ENCODE measurements at regions not wholly inside any gene's neighbourhood (a gene's known extent, or its start where the extent isn't known, plus 50 kb on each side); places are given as distances from the start of the nearest gene placed in this dataset.

DNA sequence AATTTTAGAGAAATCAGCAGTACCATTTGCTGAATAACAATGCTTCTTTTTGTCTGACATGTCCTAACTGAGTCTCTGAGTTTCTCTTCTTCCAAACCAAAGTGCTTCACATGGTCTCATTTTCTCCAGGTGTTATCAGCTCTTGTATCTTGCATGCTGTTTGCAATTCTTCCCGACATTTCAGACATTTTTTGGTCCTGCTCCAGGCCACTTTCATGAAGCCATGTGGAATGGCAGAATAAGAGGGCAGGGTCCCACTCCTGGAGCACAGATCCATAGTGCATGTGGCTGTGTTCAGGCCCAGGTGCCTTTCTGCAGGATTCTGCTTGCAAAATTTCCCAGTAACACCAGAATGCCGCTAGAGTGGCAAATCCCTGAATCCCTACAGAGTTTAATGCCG lies 916.2 kb downstream of the NXPH1 start:
- TF ChIP-seq TAF1 (IDR thresholded peaks at IDR 0.05; ENCODE audit: low read depth) (no peak), FOXM1 (IDR thresholded peaks at IDR 0.05; ENCODE audit: borderline replicate concordance, low read depth) (no peak), CREB1 (IDR thresholded peaks at IDR 0.05; ENCODE audit: low read depth) (no peak), CEBPB (IDR thresholded peaks at IDR 0.05) (no peak), NFIC (IDR thresholded peaks at IDR 0.05) (no peak), ZBTB7A (IDR thresholded peaks at IDR 0.05; ENCODE audit: low read depth) (no peak), RAD21 (IDR thresholded peaks at IDR 0.05; ENCODE audit: low read depth) (no peak), YY1 (IDR thresholded peaks at IDR 0.05; ENCODE audit: low read depth) (no peak), EGR1 (IDR thresholded peaks at IDR 0.05) (no peak), TEAD4 (IDR thresholded peaks at IDR 0.05) (no peak), EP300 (IDR thresholded peaks at IDR 0.05; ENCODE audit: borderline replicate concordance) (no peak)
- TF ChIP-seq, protein P1, sequence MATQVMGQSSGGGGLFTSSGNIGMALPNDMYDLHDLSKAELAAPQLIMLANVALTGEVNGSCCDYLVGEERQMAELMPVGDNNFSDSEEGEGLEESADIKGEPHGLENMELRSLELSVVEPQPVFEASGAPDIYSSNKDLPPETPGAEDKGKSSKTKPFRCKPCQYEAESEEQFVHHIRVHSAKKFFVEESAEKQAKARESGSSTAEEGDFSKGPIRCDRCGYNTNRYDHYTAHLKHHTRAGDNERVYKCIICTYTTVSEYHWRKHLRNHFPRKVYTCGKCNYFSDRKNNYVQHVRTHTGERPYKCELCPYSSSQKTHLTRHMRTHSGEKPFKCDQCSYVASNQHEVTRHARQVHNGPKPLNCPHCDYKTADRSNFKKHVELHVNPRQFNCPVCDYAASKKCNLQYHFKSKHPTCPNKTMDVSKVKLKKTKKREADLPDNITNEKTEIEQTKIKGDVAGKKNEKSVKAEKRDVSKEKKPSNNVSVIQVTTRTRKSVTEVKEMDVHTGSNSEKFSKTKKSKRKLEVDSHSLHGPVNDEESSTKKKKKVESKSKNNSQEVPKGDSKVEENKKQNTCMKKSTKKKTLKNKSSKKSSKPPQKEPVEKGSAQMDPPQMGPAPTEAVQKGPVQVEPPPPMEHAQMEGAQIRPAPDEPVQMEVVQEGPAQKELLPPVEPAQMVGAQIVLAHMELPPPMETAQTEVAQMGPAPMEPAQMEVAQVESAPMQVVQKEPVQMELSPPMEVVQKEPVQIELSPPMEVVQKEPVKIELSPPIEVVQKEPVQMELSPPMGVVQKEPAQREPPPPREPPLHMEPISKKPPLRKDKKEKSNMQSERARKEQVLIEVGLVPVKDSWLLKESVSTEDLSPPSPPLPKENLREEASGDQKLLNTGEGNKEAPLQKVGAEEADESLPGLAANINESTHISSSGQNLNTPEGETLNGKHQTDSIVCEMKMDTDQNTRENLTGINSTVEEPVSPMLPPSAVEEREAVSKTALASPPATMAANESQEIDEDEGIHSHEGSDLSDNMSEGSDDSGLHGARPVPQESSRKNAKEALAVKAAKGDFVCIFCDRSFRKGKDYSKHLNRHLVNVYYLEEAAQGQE (IDR thresholded peaks at IDR 0.05; ENCODE audit: low read depth): no peak
- TF ChIP-seq, protein P2, sequence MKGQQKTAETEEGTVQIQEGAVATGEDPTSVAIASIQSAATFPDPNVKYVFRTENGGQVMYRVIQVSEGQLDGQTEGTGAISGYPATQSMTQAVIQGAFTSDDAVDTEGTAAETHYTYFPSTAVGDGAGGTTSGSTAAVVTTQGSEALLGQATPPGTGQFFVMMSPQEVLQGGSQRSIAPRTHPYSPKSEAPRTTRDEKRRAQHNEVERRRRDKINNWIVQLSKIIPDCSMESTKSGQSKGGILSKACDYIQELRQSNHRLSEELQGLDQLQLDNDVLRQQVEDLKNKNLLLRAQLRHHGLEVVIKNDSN (IDR thresholded peaks at IDR 0.05): no peak

DNA sequence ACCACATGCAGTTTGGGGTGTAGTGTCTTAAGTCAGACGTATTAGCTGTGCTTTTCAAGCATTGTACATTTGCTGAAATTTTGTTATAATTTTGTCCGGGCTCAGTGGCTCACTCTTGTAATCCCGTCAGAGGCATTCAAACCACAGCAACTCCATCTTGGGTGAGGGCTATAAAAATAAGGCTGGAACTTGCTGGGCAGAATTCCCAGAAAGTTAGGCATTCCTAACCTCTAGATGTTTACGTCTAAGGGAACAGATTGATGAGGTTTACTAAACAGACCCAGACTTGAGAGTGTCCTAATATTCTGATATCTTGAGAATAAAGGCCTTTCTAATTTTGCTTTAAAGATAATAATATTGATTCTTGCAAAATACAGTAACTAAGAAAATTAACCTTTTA lies 957.8 kb downstream of the NXPH1 start:
- TF ChIP-seq YY1 (IDR thresholded peaks at IDR 0.05; ENCODE audit: low read depth): no peak
- no peak for TF ChIP-seq NFIC (IDR thresholded peaks at IDR 0.05)
- no peak for TF ChIP-seq TEAD4 (IDR thresholded peaks at IDR 0.05)
- TF ChIP-seq TCF12 (IDR thresholded peaks at IDR 0.05; ENCODE audit: low read depth): no peak
- no peak for TF ChIP-seq CEBPB (IDR thresholded peaks at IDR 0.05)
- TF ChIP-seq, protein P2 (IDR thresholded peaks at IDR 0.05): no peak
- TF ChIP-seq, protein P1 (IDR thresholded peaks at IDR 0.05; ENCODE audit: low read depth): no peak
- no peak for TF ChIP-seq FOXM1 (IDR thresholded peaks at IDR 0.05; ENCODE audit: borderline replicate concordance, low read depth)
- no peak for TF ChIP-seq CREB1 (IDR thresholded peaks at IDR 0.05; ENCODE audit: low read depth)
- no peak for TF ChIP-seq EP300 (IDR thresholded peaks at IDR 0.05; ENCODE audit: borderline replicate concordance)
- TF ChIP-seq, protein P3, sequence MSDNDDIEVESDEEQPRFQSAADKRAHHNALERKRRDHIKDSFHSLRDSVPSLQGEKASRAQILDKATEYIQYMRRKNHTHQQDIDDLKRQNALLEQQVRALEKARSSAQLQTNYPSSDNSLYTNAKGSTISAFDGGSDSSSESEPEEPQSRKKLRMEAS (IDR thresholded peaks at IDR 0.05): no peak
- TF ChIP-seq RAD21 (IDR thresholded peaks at IDR 0.05; ENCODE audit: low read depth): no peak

DNA sequence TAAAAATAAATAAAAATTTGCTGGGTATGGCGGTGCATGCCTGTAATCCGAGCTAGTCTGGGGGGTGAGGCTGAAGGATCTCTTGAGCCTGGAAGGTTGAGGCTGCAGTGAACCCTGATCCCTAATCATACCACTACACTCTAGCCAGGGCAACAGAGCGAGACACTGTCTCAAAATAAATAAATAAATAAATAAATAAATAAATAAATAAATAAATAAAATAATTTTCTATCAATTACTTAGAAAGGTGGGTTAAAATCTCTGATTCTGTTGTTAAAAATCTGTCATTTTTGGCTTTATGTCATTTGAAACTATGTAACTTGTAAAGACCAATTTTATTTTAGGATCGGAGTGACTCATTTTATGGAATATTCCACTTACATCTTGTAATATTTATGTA lies 958.6 kb downstream of the NXPH1 start:
- TF ChIP-seq ZBTB7A (IDR thresholded peaks at IDR 0.05; ENCODE audit: low read depth) (no peak), TCF12 (IDR thresholded peaks at IDR 0.05; ENCODE audit: low read depth) (no peak), RAD21 (IDR thresholded peaks at IDR 0.05; ENCODE audit: low read depth) (no peak), NFIC (IDR thresholded peaks at IDR 0.05) (no peak), CEBPB (IDR thresholded peaks at IDR 0.05) (no peak), TAF1 (IDR thresholded peaks at IDR 0.05; ENCODE audit: low read depth) (no peak), FOXM1 (IDR thresholded peaks at IDR 0.05; ENCODE audit: borderline replicate concordance, low read depth) (no peak), EP300 (IDR thresholded peaks at IDR 0.05; ENCODE audit: borderline replicate concordance) (no peak), CREB1 (IDR thresholded peaks at IDR 0.05; ENCODE audit: low read depth) (no peak), TEAD4 (IDR thresholded peaks at IDR 0.05) (no peak), EGR1 (IDR thresholded peaks at IDR 0.05) (no peak), YY1 (IDR thresholded peaks at IDR 0.05; ENCODE audit: low read depth) (no peak)
- TF ChIP-seq, protein P1 (IDR thresholded peaks at IDR 0.05; ENCODE audit: low read depth): no peak
- TF ChIP-seq, protein P2 (IDR thresholded peaks at IDR 0.05): no peak
- TF ChIP-seq, protein P3 (IDR thresholded peaks at IDR 0.05): no peak

DNA sequence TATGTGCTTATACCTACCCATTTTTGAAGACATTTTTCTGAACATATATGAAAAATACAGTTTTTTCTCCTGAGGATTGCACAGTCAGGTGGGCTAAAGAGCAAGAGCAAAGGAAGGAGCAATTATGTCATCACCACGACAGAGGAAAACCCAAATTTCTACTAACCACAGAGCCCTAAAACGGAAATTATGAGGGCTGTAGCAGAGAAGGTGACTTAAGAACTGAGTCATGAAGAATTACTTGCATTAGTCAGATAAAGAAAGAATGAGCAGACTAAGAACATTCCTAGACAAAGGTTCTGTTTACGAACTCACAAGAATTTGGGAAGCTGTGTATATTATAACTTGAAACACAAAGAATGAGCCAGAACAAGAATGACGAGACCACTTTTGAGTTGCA lies 974.4 kb downstream of the NXPH1 start:
- TF ChIP-seq TEAD4 (IDR thresholded peaks at IDR 0.05) (no peak), RAD21 (IDR thresholded peaks at IDR 0.05; ENCODE audit: low read depth) (no peak), CREB1 (IDR thresholded peaks at IDR 0.05; ENCODE audit: low read depth) (no peak), CEBPB (IDR thresholded peaks at IDR 0.05) (no peak)
- TF ChIP-seq, protein P3 (IDR thresholded peaks at IDR 0.05): no peak

Measured in Ishikawa (cell line).